HTR-8/SVneo (cell line): ENCODE measurements at regions not wholly inside any gene's neighbourhood (a gene's known extent, or its start where the extent isn't known, plus 50 kb on each side); places are given as distances from the start of the nearest gene placed in this dataset.

Experiments used
- DNase-seq: peaks from one replicate; pipeline ENCODE4 v3.0.0; 2011; ENCODE audit warnings: low spot score, mixed read lengths; ENCODE audit not compliant: insufficient read length
- FAIRE-seq: peaks from 2 replicates; lab custom pipeline; 2011; peaks lifted over from hg19 to GRCh38; lab: Jason Lieb, UNC

DNA sequence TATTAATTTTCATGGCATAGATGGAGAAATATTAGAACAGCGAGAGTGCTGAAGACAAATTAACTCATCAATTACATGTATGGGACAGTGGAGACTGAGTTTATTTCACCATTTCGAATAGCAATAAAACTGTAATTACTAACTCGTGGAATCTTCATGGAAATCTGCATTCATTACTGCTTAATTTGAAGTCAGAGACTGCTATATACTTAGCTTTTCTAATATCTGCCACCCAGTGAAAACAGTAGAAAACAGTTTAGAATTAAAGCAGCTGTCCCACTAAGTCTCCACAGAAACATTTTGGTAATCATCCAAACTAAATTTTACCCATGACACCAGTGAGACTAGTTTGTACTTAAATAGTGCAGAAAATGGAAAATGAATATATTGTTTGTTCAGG lies 56.8 kb downstream of the IZUMO3 start:
- FAIRE-seq = no peak
- no peak for DNase-seq

DNA sequence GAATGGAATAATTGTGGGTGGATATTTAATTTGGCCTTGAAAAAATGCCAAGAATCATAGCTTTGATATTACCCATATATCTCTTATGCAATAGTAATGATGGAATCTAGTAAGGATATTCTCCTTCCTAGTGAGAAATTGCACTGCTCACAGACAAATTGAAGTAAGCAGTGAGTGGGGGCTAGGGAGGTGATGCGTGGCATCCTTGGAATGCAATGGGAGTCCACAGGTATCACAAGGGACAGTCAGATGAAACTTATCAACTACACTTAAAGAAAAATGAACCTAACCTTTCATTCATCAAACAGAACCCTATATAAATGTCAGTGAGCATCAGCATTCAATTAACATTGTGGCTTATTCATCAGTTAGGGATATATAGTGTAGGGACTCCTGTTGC lies 57.8 kb downstream of the IZUMO3 start:
- DNase-seq (no peak), FAIRE-seq (no peak)

- FAIRE-seq = no peak
Measured at GRCh38 chr9:24487250-24487861, 58.3 kb downstream of the IZUMO3 start.

GRCh38 chr9:24479361-24480059 lies 66.2 kb downstream of the IZUMO3 start:
- DNase-seq (no peak), FAIRE-seq (no peak)

More at GRCh38 chr9:24487250-24487861, 58.3 kb downstream of the IZUMO3 start:
- no peak for DNase-seq

DNA sequence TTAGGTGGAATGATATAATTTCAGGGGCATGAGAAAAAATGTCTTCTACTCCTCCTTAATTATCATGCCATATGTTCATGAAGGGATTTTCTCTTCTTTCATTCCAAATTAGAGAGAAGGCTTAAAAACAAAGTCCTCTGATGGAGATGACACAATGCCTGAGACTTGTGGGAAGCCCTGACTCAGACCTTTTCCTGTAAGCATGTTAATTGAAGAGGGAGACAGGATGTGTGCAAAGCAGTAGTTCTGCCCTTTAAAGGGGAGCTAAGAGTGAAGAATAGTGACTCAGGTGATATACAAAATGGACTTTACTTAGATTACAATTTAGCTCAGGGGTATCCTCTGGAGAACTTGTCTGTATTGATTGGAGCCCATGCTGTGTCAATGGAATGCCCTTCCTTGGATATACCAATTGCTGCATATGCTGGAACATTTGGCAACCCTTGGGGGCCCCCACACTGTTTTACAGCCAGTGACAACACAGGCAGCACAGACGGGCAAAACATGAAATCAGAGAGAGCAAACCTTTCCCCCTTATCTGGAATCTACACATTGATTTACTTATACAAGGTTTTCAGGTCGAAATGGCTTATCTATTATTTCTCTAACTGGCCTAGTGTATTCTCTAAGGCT lies 81.3 kb downstream of the IZUMO3 start:
- DNase-seq (peak; percentile 5), FAIRE-seq (no peak)

DNA sequence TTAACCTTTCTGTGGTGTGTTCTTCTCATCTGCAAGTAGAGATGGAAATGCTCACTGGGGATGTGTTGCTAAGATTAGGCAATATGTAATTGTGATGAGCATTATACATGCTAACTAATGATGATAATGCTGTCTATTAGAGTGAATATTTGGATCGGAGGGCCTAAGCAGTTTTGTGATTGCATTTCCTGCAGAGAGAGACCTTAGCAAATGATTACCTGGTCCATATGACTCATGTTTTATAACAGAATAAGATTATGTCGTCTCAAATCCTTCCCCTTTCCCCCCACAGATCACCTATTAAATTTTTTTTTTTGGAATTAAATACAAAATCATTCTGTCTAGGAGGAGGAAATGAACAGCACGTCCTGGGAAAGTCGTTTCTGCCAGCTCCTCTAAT lies 82.7 kb downstream of the IZUMO3 start:
- no peak for FAIRE-seq

DNA sequence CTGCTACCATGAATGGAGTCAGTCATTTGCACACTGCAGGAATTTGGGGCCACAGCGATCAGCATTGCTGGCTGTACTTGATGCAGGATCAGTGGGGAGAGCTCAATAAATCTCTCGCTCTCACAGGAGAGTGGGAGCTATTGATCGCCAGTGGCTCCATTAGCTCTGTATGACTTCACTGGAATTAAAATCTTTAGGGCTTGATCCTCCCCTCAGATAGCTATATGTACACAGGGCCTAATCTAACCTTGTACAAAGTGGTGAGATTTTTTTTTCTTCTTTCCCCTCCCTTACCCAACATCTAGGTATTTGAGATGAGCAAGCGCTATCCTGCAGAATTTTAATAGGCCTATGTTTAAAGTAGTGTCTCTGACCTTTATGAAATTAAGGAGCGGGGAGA lies 84.9 kb downstream of the IZUMO3 start:
- no peak for FAIRE-seq
- DNase-seq = no peak

More for the DNA sequence above, 82.7 kb downstream of the IZUMO3 start:
- DNase-seq = no peak

DNA sequence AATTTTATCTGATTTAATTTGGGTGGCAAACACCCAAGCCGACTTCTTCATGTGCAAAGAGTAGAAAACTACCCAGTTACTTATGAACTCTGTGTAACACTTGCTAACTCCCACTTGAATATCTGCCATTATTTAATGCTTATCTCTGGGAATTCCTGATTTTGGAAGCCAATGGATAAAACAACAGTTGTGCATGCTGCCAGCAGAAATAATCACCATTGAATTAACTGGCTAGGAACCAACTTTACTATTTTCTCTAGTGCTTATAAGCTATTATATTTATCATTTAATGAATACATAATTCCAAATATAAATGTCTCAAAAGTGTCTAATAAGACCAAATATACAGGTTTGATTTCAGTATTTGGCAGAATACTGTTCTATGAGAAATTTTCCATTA lies 85.7 kb downstream of the IZUMO3 start:
- DNase-seq = no peak
- FAIRE-seq = no peak

DNA sequence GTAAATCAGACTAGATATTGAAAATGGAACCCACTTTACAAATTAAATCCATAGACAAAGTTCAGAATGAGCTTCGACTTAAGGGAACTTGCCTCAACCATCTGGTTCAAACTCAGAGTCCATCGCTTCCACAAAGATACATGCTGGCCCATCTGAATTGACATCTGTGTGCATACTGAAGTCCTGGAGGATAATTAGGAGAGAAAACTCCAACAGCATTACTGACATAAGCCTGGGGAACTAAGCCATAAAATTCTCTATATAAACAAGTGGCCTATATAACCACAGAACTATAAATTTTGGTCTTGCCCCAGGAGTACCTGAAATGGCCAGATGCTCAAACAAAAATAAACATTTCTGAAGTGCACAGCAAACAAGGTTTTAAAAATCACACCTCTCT lies 94.4 kb downstream of the IZUMO3 start:
- no peak for FAIRE-seq
- DNase-seq = no peak

- FAIRE-seq = no peak
Measured at GRCh38 chr9:24449976-24450375, 95.7 kb downstream of the IZUMO3 start.

DNA sequence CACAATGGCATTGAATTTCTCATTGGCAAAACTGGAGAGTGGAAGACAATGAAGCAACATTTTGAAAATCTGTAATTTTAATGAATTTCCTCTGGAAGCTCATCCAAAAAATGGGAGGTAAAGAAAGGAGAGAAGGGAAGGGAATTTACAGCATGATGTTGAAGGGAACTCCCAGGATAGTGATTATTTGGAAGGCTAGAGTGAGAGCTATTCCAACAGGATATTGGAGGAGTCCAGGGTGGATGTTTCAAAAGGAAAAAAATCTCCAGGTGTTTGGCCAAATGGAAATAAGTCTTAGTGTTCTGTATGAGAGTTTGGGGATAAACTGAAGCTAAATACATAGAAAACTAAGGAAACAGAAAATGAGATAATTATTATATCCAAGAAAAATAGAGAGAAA lies 106.2 kb downstream of the IZUMO3 start:
- no peak for DNase-seq
- no peak for FAIRE-seq

More at GRCh38 chr9:24449976-24450375, 95.7 kb downstream of the IZUMO3 start:
- DNase-seq = no peak

GRCh38 chr9:24438876-24439275 lies 106.8 kb downstream of the IZUMO3 start:
- FAIRE-seq = no peak
- no peak for DNase-seq

DNA sequence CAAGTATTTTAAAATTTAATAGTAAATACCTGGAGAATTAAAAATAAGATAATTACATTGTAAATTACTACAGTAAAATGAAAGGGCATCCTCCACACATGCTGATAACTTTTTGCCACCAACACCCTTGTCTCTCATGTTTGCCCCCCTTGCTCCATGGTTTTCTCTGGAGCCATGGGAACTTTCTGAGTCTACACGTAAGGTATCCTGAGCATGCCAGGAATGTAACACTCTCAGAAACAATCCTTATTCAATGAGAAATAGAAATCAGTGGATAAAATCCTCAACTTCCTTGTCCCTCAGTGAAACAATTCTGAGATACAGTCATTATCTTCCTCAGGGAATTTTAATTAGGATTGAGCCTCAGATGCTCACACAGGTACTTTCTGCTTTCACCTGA lies 108.9 kb downstream of the IZUMO3 start:
- DNase-seq (no peak), FAIRE-seq (no peak)

- no peak for DNase-seq
- no peak for FAIRE-seq
Measured at GRCh38 chr9:24434183-24434582, 111.5 kb downstream of the IZUMO3 start.

DNA sequence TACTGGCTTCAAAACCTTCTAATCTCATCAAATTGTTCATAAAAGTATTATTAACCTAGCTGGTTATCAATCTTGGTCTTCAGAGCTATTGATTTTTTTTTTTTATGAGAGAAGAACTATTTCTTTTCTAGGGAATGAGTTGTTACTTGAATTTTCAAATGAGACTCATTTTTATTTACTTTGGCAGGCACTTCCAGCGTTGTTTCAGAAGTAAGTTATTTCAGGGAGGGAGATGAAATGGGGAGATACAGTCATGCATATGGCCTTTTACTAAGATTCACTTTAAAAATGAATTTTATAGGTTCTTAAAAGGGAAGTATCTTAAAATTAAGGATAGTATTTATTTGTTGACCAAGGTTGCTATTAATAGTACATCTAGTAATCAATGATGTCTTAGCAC lies 129.6 kb downstream of the IZUMO3 start:
- DNase-seq (no peak), FAIRE-seq (no peak)

GRCh38 chr9:24413651-24414050 lies 132.0 kb downstream of the IZUMO3 start:
- DNase-seq = peak; percentile 10
- FAIRE-seq = no peak

DNA sequence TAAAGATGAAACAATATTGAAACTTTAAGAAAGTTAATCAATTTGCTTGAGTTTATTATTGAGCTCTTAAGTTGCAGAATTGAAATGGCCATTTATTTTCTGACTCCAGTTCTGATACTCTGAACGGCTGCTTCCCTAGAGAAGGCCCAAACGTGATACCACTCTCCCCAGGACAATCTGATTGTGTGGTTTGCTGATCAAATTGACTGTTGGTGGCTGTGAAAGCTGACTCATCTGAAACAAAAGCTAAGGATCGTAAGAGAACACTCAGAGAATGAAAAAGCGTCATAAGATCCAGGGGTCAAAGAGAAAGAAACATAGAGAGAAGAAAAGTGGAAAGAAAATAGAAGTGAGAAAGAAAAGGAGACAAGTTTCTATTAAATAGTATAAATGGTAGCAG lies 147.2 kb downstream of the IZUMO3 start:
- FAIRE-seq (no peak), DNase-seq (no peak)

GRCh38 chr9:24391095-24391494 lies 154.6 kb downstream of the IZUMO3 start:
- DNase-seq = no peak
- no peak for FAIRE-seq

DNA sequence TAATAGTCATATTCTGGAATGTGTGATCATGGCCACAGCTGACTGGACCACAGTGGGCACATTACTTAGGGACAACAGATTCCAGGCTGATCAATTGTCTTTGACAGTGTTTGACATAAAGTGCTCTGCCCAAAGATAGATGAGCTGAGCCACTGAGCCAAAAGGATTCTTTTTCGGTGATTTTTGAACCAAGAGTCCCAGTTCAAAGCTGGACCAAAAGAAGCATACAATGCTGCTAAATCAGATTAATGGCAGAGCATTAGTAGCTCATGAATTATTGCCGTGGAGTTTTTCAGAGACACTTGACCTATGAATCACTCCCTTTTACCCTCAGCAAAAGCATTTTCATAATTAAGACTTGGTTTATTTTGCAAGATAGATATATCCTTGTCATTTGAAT lies 160.6 kb downstream of the IZUMO3 start:
- no peak for DNase-seq
- FAIRE-seq = no peak

- no peak for FAIRE-seq
- DNase-seq = no peak
Measured at GRCh38 chr9:24382566-24382965, 163.1 kb downstream of the IZUMO3 start.

- FAIRE-seq = no peak
- no peak for DNase-seq
Measured at GRCh38 chr9:24381205-24381604, 164.5 kb downstream of the IZUMO3 start.

- DNase-seq (no peak), FAIRE-seq (no peak)
Measured at GRCh38 chr9:24359046-24359445, 186.7 kb downstream of the IZUMO3 start.
